ENCODE measurements at regions not wholly inside any gene's neighbourhood (a gene's known extent, or its start where the extent isn't known, plus 50 kb on each side); places are given as distances from the start of the nearest gene placed in this dataset.

GRCh38 chr22:44406341-44407170 is 91.5 kb downstream of the RTL6 start:
- H3K4me1 Mint-ChIP-seq: peaks cover 17% of the 10 kb centered on the region
- H3K4me3 Mint-ChIP-seq: no peak overlapping the region
- no peaks in the 10 kb centered on the region for H3K9me3 Mint-ChIP-seq
- TF ChIP-seq CTCF (IDR thresholded peaks at IDR 0.05; ENCODE audit: unreplicated experiment): no peak
- peak in 1 of 2 experiments; percentile 10 for DNase-seq (ENCODE audit: low spot score in 2 of 2, unreplicated experiment in 2 of 2)
- no peaks in the 10 kb centered on the region for H3K36me3 Mint-ChIP-seq
- H3K27me3 Mint-ChIP-seq (ENCODE audit: low read depth): peaks cover 15% of the 10 kb centered on the region
- peak overlapping the region; percentile 72 for H3K27ac Mint-ChIP-seq

- H3K9me3 Mint-ChIP-seq: no peaks in the 10 kb centered on the region
- H3K4me3 Mint-ChIP-seq: no peak overlapping the region
- DNase-seq (ENCODE audit: low spot score in 2 of 2, unreplicated experiment in 2 of 2): no peak
- TF ChIP-seq CTCF (IDR thresholded peaks at IDR 0.05; ENCODE audit: unreplicated experiment): no peak
- H3K36me3 Mint-ChIP-seq: no peaks in the 10 kb centered on the region
- H3K27ac Mint-ChIP-seq: no peak overlapping the region
- peaks cover 19% of the 10 kb centered on the region for H3K27me3 Mint-ChIP-seq (ENCODE audit: low read depth)
- peaks cover 20% of the 10 kb centered on the region for H3K4me1 Mint-ChIP-seq
Observed at GRCh38 chr22:44405661-44406060, 92.4 kb downstream of the RTL6 start.

GRCh38 chr22:44404341-44405020 is 91.7 kb upstream of the SHISAL1 start:
- H3K27me3 Mint-ChIP-seq (ENCODE audit: low read depth): peaks cover 24% of the 10 kb centered on the region
- no peak overlapping the region for H3K27ac Mint-ChIP-seq
- H3K4me3 Mint-ChIP-seq: no peak overlapping the region
- no peak for TF ChIP-seq CTCF (IDR thresholded peaks at IDR 0.05; ENCODE audit: unreplicated experiment)
- no peak for DNase-seq (ENCODE audit: low spot score in 2 of 2, unreplicated experiment in 2 of 2)
- H3K4me1 Mint-ChIP-seq: peaks cover 17% of the 10 kb centered on the region
- no peaks in the 10 kb centered on the region for H3K9me3 Mint-ChIP-seq
- H3K36me3 Mint-ChIP-seq: no peaks in the 10 kb centered on the region

- H3K4me1 Mint-ChIP-seq: peaks cover 14% of the 10 kb centered on the region
- no peak overlapping the region for H3K4me3 Mint-ChIP-seq
- no peaks in the 10 kb centered on the region for H3K36me3 Mint-ChIP-seq
- no peak overlapping the region for H3K27ac Mint-ChIP-seq
- peak in 1 of 2 experiments; percentile 8 for DNase-seq (ENCODE audit: low spot score in 2 of 2, unreplicated experiment in 2 of 2)
- H3K9me3 Mint-ChIP-seq: no peaks in the 10 kb centered on the region
- peaks cover 24% of the 10 kb centered on the region for H3K27me3 Mint-ChIP-seq (ENCODE audit: low read depth)
- TF ChIP-seq CTCF (IDR thresholded peaks at IDR 0.05; ENCODE audit: unreplicated experiment): no peak
Observed at GRCh38 chr22:44403602-44404329, 91.0 kb upstream of the SHISAL1 start.

- Mint-ChIP-seq H3K4me1 (peaks cover 13% of the 10 kb centered on the region), H3K27me3 (ENCODE audit: low read depth) (peaks cover 24% of the 10 kb centered on the region), H3K36me3 (no peaks in the 10 kb centered on the region), H3K9me3 (no peaks in the 10 kb centered on the region), H3K27ac (no peak overlapping the region), H3K4me3 (no peak overlapping the region)
- TF ChIP-seq CTCF (IDR thresholded peaks at IDR 0.05; ENCODE audit: unreplicated experiment): no peak
- DNase-seq (ENCODE audit: low spot score in 2 of 2, unreplicated experiment in 2 of 2): peak in 1 of 2 experiments; percentile 28
Observed at GRCh38 chr22:44403166-44403565, 90.4 kb upstream of the SHISAL1 start.

All from mesothelial cell of epicardium (in vitro differentiated cells).